ENCODE measurements at regions not wholly inside any gene's neighbourhood (a gene's known extent, or its start where the extent isn't known, plus 50 kb on each side); places are given as distances from the start of the nearest gene placed in this dataset.

DNA sequence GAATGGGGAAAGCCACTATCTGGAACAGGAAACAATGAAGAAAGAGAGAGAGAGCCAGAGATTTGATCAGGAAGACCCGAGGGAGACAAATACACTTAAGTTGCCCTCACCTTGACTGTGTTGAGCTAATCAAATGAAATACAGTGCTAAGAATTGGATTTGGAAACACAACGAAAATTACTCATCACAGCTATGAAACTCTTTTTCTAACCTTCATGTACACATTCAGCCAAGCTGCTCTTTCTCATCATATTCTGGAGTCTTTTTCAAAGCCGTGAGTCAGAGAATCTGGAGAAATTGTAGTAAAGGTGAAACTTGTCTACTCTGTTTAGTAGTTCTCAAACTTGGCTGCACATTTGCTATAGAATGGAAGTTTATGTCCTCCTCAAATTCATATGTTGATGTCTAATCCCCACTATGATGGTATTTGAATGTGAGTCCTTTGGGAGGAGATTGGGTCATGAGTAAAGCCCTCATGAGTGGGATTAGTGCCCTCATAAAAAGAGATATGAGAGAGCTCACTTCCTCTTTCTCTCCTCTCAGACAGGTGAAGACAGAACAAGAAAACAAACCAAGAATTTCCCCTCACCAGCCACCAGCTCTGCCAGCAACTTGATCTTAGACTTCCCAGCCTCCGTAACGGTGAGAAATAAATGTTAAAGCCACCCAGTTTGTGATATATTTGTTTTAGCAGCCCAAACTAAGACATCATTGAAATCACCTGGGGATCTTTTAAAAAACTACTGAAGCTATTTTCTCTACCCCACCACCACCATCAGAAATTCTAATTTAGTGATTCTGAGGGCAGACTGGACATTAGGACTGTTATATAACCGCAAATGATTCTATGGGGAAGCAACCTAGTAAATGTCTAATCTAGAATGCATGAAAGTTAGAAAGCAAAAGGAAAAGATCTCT, 143.6 kb upstream of the GRM7 start:
- no peak for TF ChIP-seq GATA2 (IDR thresholded peaks at IDR 0.05; ENCODE audit: low read depth, low read length)
- no peak for TF ChIP-seq GATA3 (IDR thresholded peaks at IDR 0.05; ENCODE audit: low read depth, low read length)

GRCh38 chr3:6719999-6720398, 140.9 kb upstream of the GRM7 start:
- no peak for TF ChIP-seq GATA2 (IDR thresholded peaks at IDR 0.05; ENCODE audit: low read depth, low read length)
- no peak for TF ChIP-seq GATA3 (IDR thresholded peaks at IDR 0.05; ENCODE audit: low read depth, low read length)

GRCh38 chr3:6721491-6721890, 139.4 kb upstream of the GRM7 start:
- no peak for TF ChIP-seq GATA2 (IDR thresholded peaks at IDR 0.05; ENCODE audit: low read depth, low read length)
- no peak for TF ChIP-seq GATA3 (IDR thresholded peaks at IDR 0.05; ENCODE audit: low read depth, low read length)

DNA sequence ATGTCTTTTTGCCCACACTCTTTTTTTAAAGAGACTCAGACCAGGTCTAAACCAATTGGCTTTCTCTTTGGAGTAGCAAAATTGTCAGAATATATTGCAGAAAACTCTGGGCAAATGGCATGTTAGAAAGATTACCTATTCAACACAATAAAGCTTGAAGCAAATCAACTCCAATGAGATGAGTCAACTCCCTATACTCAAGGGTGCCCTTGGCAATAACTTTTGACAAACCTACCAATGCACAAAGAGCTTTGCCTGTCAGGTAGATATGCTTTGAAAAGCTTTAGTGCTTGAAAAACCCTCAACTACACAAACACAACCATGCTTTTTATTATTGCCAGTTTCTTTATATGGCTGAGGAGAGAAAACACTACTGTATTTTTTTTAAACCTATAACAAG, 137.7 kb upstream of the GRM7 start:
- TF ChIP-seq GATA2 (IDR thresholded peaks at IDR 0.05; ENCODE audit: low read depth, low read length) (no peak), GATA3 (IDR thresholded peaks at IDR 0.05; ENCODE audit: low read depth, low read length) (no peak)

DNA sequence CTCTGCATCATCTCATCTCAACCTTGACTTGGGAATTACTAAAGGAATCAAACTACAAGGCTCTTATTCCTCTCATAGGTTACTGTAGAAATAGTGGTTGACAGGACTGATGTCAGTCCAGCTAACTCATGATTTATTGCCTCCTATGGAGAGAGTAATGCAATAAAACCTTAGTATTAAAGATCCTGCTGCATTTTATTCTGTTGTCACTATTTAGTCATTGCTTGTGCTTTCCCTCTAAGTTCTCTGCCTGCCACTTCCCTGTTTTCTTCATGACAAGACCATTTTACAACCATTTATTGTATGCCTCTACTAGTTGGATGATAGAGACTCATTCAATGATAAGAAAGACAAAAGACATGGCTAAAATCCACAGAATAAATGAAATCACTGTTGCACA, 134.1 kb upstream of the GRM7 start:
- TF ChIP-seq GATA3 (IDR thresholded peaks at IDR 0.05; ENCODE audit: low read depth, low read length) (no peak), GATA2 (IDR thresholded peaks at IDR 0.05; ENCODE audit: low read depth, low read length) (no peak)

- TF ChIP-seq GATA2 (IDR thresholded peaks at IDR 0.05; ENCODE audit: low read depth, low read length) (no peak), GATA3 (IDR thresholded peaks at IDR 0.05; ENCODE audit: low read depth, low read length) (no peak)
Measured at GRCh38 chr3:6732807-6733206, 128.1 kb upstream of the GRM7 start.

DNA sequence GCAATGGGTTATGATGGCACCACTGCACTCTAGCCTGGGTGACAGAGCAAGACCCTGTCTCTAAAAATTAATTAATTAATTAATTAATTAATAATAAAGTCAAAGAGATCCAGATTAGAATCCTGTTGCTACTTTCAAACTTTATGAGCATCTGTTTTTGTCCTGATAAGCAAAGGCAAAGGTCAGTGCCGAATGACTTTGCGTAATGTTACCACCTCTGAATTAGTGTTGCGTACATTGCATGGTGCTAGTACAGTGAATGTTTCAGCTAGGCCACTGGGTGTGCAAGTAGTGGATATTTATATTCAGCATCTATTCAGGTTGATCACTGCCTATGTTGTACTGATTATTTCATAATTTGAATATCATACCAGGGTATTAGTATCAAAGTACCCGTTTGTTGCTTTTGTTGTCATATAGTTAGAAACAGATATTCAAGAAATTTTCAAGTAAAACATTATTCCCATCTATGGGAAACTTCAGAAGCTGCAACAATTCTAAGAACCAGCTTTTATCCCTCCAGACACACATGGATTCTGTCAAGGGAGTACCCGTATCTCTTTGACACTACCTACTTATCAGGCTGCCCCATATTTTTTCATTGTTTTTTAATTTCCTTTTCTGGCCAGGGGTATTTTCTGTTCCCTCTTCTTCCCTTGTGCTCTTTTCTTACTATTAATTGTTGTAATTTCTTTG, 127.1 kb upstream of the GRM7 start:
- TF ChIP-seq GATA2 (IDR thresholded peaks at IDR 0.05; ENCODE audit: low read depth, low read length) (no peak), GATA3 (IDR thresholded peaks at IDR 0.05; ENCODE audit: low read depth, low read length) (no peak)

- TF ChIP-seq GATA2 (IDR thresholded peaks at IDR 0.05; ENCODE audit: low read depth, low read length) (no peak), GATA3 (IDR thresholded peaks at IDR 0.05; ENCODE audit: low read depth, low read length) (no peak)
Measured at GRCh38 chr3:6734395-6734746, 126.5 kb upstream of the GRM7 start.

GRCh38 chr3:6736836-6737629, 123.9 kb upstream of the GRM7 start:
- TF ChIP-seq GATA3 (IDR thresholded peaks at IDR 0.05; ENCODE audit: low read depth, low read length) (no peak), GATA2 (IDR thresholded peaks at IDR 0.05; ENCODE audit: low read depth, low read length) (no peak)

- TF ChIP-seq GATA3 (IDR thresholded peaks at IDR 0.05; ENCODE audit: low read depth, low read length) (no peak), GATA2 (IDR thresholded peaks at IDR 0.05; ENCODE audit: low read depth, low read length) (no peak)
Measured at GRCh38 chr3:6737630-6738029, 123.3 kb upstream of the GRM7 start.

DNA sequence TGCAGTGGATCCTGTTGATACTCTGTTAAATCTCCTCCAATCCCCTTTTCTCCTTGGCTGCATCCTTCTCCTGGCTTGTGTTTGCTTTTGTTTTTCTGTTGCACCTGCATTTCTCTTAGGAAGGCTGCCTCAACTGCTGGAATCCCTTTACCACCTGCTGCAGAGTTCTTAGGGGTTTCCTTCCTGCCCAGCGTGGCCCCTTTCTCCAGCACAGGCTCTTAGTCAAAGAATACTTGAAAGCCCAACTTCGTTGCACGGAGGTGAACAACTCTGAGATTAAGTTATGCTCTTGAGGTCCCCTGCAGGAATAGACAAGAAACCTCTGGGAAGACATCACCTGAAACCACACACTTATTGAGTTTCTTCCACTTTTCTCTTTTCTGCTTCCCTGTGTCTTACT, 121.6 kb upstream of the GRM7 start:
- TF ChIP-seq GATA2 (IDR thresholded peaks at IDR 0.05; ENCODE audit: low read depth, low read length) (no peak), GATA3 (IDR thresholded peaks at IDR 0.05; ENCODE audit: low read depth, low read length) (no peak)

DNA sequence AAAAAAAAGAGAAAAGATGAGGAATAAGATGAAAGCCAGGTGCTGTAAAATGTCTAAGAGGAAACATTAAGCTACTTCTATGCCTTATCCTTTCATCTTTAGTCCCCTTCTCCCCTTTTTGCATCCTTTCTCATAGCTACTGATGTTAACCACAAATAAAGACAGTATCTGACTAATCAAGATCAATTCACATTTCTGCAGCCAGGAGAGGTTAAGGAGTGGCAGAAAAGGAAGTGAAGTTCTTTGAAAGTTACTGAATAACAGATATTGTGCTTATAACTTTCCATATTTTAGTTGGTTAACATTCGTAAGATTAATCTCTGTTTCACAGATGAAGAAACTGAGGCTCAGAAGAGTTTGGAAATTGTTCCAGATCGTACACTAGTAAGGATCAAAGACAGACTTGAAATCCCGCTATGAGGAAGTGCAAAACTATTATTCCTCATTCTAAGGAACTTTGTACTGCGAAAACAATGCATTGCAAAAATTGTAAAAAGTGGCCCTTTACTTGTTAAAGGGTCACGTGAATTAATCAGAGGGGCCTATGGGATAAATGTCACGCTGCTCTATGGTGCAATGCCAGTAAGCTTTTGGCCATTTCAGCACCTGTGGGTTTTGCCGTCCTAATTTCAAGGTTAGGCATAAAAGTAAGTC, 117.7 kb upstream of the GRM7 start:
- TF ChIP-seq GATA2 (IDR thresholded peaks at IDR 0.05; ENCODE audit: low read depth, low read length) (no peak), GATA3 (IDR thresholded peaks at IDR 0.05; ENCODE audit: low read depth, low read length) (no peak)

- TF ChIP-seq GATA2 (IDR thresholded peaks at IDR 0.05; ENCODE audit: low read depth, low read length) (no peak), GATA3 (IDR thresholded peaks at IDR 0.05; ENCODE audit: low read depth, low read length) (no peak)
Measured at GRCh38 chr3:6746443-6746842, 114.5 kb upstream of the GRM7 start.

DNA sequence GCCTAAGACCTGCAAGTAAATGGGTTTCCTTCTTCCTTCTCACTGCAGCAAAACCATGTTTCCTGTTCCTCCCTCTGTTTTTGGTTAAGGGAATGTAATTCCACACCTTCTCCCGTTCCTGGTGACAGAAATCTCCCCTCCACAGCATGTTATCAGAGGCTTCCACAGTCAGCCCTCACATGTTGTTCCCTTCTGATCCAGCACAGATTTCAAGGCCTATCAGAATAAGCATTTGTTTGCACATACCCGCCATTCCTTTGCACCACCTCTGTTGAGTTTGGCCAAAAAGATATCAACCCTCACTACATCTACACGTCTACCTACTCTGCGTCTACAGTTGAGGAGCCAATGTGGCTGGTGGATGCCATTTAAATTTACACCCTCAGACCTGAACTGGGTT, 113.9 kb upstream of the GRM7 start:
- TF ChIP-seq GATA2 (IDR thresholded peaks at IDR 0.05; ENCODE audit: low read depth, low read length) (no peak), GATA3 (IDR thresholded peaks at IDR 0.05; ENCODE audit: low read depth, low read length) (no peak)
